Uterus (tissue), 2 donors: ENCODE measurements at regions not wholly inside any gene's neighbourhood (a gene's known extent, or its start where the extent isn't known, plus 50 kb on each side); places are given as distances from the start of the nearest gene placed in this dataset.

Source experiments
- POLR2A ChIP-seq, 2 donors: fragments of 450-650 bp; IDR thresholded peaks; one replicate each; pipeline ENCODE4 v1.6.1; 2016; ENCODE audit warnings: antibody characterized with exemption in 2 of 2, mild to moderate bottlenecking in 1 of 2, moderate library complexity in 1 of 2
- TF ChIP-seq, protein P1 (sequence below), 4 experiments: fragments of 200-600 bp in 2 of 4; fragments of 450-650 bp in 2 of 4; sonication (generic) in 2 of 4; IDR thresholded peaks; one replicate each; pipeline ENCODE4 v1.5.1; 2016 to 2019; ENCODE audit warnings: antibody characterized with exemption in 4 of 4, mild to moderate bottlenecking in 2 of 4, moderate library complexity in 1 of 4

DNA sequence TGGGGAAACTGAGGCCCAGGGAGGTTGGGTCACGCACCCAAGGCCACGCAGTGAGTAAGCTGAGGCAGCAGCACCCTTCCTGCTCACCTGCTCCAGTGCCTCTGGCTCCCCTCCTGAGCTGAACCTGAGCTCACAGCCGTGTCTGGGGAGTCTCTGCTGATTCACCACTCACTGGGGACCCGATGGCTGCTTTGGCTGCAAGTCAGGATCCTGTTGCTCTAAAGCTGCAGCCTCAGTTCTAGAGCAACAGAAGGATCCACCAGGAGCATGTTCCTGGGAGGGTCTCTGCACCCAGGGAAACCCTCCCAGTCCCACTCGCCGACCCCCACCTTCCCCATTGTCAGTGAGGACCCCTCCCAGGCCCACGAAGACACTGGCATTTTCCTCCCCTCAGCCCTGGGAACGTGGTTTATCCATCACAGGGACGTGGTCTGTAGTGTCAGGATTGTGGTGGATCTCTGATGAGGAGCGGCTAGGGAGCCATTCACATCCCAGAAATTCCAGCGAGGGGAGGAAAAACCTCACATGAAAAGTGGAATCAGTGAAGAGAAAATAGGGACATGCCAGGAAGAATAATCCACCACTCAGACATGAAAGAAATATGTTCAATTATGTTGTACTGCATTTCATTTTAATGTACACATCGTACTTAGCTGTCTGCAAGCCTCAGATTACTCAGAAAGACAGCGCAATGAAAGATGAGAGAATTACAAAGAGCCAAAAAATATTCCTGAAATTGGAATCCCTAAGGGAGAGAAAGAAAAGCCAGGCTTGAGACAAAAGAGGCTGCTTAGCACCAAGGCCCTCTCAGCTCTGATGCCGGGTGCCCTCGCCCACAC lies 447.2 kb downstream of the MATN1 start:
- TF ChIP-seq, protein P1, sequence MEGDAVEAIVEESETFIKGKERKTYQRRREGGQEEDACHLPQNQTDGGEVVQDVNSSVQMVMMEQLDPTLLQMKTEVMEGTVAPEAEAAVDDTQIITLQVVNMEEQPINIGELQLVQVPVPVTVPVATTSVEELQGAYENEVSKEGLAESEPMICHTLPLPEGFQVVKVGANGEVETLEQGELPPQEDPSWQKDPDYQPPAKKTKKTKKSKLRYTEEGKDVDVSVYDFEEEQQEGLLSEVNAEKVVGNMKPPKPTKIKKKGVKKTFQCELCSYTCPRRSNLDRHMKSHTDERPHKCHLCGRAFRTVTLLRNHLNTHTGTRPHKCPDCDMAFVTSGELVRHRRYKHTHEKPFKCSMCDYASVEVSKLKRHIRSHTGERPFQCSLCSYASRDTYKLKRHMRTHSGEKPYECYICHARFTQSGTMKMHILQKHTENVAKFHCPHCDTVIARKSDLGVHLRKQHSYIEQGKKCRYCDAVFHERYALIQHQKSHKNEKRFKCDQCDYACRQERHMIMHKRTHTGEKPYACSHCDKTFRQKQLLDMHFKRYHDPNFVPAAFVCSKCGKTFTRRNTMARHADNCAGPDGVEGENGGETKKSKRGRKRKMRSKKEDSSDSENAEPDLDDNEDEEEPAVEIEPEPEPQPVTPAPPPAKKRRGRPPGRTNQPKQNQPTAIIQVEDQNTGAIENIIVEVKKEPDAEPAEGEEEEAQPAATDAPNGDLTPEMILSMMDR (IDR thresholded peaks at IDR 0.05) = no peak
- no peak for TF ChIP-seq POLR2A (IDR thresholded peaks at IDR 0.05)
